Keratinocyte (primary cell): ENCODE measurements at regions not wholly inside any gene's neighbourhood (a gene's known extent, or its start where the extent isn't known, plus 50 kb on each side); places are given as distances from the start of the nearest gene placed in this dataset.

Experiments used
- DNase-seq: peaks from one replicate; pipeline ENCODE4 v3.0.0-alpha.2; 2011; ENCODE audit warnings: low read depth, missing footprints, low spot score
- FAIRE-seq: peaks from 2 replicates; lab custom pipeline; 2011; peaks lifted over from hg19 to GRCh38; lab: Jason Lieb, UNC
- H2AFZ ChIP-seq: 2 replicates; pipeline ENCODE4 v1.6.0; 2012; ENCODE audit warnings: low read length, control low read depth, inconsistent platforms; ENCODE audit not compliant: control insufficient read depth
- H3K27ac ChIP-seq: 2 replicates; pipeline ENCODE4 v1.5.1; 2011; ENCODE audit warnings: low read length; ENCODE audit not compliant: control insufficient read depth, insufficient read depth
- H3K27me3 ChIP-seq: 3 replicates; pipeline ENCODE4 v1.6.0; 2011; ENCODE audit warnings: low read length; ENCODE audit not compliant: control insufficient read depth, insufficient read depth; ENCODE audit errors: extremely low read depth
- H3K36me3 ChIP-seq, 2 experiments: 2 replicates in 1 of 2; 3 replicates in 1 of 2; pipeline ENCODE4 v1.5.1; 2011; ENCODE audit warnings: low read length in 2 of 2, mild to moderate bottlenecking in 1 of 2; ENCODE audit not compliant: control insufficient read depth in 2 of 2, insufficient read depth in 2 of 2; ENCODE audit errors: extremely low read depth in 1 of 2
- H3K4me1 ChIP-seq: 3 replicates; pipeline ENCODE4 v1.5.1; 2011; ENCODE audit warnings: low read length; ENCODE audit not compliant: control insufficient read depth, insufficient read depth; ENCODE audit errors: extremely low read depth
- H3K4me2 ChIP-seq: 3 replicates; pipeline ENCODE4 v1.6.0; 2011; ENCODE audit warnings: low read depth, low read length; ENCODE audit not compliant: control insufficient read depth, insufficient read depth; ENCODE audit errors: extremely low read depth
- H3K4me3 ChIP-seq, 3 experiments: fragments of 200-600 bp in 1 of 3; sonication (generic) in 1 of 3; 2 replicates in 2 of 3; 3 replicates in 1 of 3; pipeline ENCODE4 v1.5.1; 2011 to 2016; ENCODE audit warnings: low read length in 3 of 3, mild to moderate bottlenecking in 3 of 3, control low read depth in 2 of 3, inconsistent platforms in 1 of 3, low read depth in 1 of 3, mixed read lengths in 1 of 3, mixed run types in 1 of 3, moderate library complexity in 1 of 3; ENCODE audit not compliant: control insufficient read depth in 2 of 3, insufficient read depth in 2 of 3; ENCODE audit errors: extremely low read depth in 1 of 3
- H3K79me2 ChIP-seq: 2 replicates; pipeline ENCODE4 v1.6.0; 2012; ENCODE audit warnings: low read length; ENCODE audit not compliant: control insufficient read depth, insufficient read depth
- H3K9ac ChIP-seq: 3 replicates; pipeline ENCODE4 v1.6.0; 2011; ENCODE audit warnings: low read length; ENCODE audit not compliant: control insufficient read depth, insufficient read depth; ENCODE audit errors: extremely low read depth
- H3K9me1 ChIP-seq: 3 replicates; pipeline ENCODE4 v1.6.0; 2011; ENCODE audit warnings: low read length; ENCODE audit not compliant: control insufficient read depth, insufficient read depth; ENCODE audit errors: extremely low read depth
- H3K9me3 ChIP-seq: 2 replicates; pipeline ENCODE4 v1.5.1; 2012; ENCODE audit warnings: low read depth, low read length; ENCODE audit not compliant: control insufficient read depth
- H4K20me1 ChIP-seq: 3 replicates; pipeline ENCODE4 v1.6.0; 2011; ENCODE audit warnings: low read length; ENCODE audit not compliant: control insufficient read depth, insufficient read depth; ENCODE audit errors: extremely low read depth
- EZH2 ChIP-seq: IDR thresholded peaks from one replicate; pipeline ENCODE4 v1.6.1; 2012; ENCODE audit warnings: inconsistent platforms, mild to moderate bottlenecking, low read length, moderate library complexity
- dilution Hi-C: fragments of 300-500 bp; cut with MboI; formaldehyde crosslinking; loops from one replicate; pipeline ENCODE4 v1.7.0; 2020; ENCODE audit warnings: low sequenced_read_pairs; ENCODE audit not compliant: extremely low pct_ligation_motif_present
- TF ChIP-seq, protein P1 (sequence below), 3 experiments: IDR thresholded peaks in 1 of 3; conservative IDR thresholded peaks in 1 of 3; optimal IDR thresholded peaks in 1 of 3; 2 replicates in 2 of 3; 3 replicates in 1 of 3; pipeline versions ENCODE3 to v1.5.1; 2011; ENCODE audit warnings: low read length in 3 of 3, mild to moderate bottlenecking in 3 of 3, moderate library complexity in 2 of 3, control low read depth in 1 of 3, inconsistent platforms in 1 of 3; ENCODE audit not compliant: insufficient read depth in 2 of 3; ENCODE audit errors: extremely low read depth in 1 of 3

DNA sequence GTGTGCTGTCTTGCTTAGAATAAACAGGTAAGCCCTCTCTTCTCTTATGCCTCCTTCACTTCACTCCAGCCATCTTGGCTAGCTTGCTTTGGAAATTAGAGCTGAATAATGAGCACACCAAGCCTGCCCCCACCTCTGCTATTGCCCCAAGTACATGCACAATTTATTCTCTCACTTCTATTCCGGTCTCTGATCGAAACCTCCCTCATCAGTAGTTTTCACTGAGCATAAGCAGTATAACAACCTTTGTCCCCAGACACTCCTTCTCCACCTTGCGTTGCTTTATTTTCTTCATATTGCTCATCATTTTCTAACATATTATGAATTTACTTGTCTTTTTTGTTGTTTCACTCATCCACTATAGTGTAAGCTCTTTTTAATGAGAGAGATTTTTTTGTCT lies 253.4 kb downstream of the GXYLT1 start:
- Histone ChIP-seq H3K27ac (no peak overlapping the region), H4K20me1 (no peaks in the 10 kb centered on the region), H3K9me3 (no peaks in the 10 kb centered on the region), H3K9me1 (no peaks in the 10 kb centered on the region), H3K4me2 (no peak overlapping the region), H3K9ac (no peak overlapping the region), H2AFZ (no peak overlapping the region), H3K27me3 (no peaks in the 10 kb centered on the region), H3K36me3 (no peaks in the 10 kb centered on the region), H3K4me3 (no peak overlapping the region), H3K79me2 (no peaks in the 10 kb centered on the region), H3K4me1 (no peaks in the 10 kb centered on the region)
- FAIRE-seq (no peak), DNase-seq (no peak)
- dilution Hi-C loops = no loop called here
- TF ChIP-seq, protein P1, sequence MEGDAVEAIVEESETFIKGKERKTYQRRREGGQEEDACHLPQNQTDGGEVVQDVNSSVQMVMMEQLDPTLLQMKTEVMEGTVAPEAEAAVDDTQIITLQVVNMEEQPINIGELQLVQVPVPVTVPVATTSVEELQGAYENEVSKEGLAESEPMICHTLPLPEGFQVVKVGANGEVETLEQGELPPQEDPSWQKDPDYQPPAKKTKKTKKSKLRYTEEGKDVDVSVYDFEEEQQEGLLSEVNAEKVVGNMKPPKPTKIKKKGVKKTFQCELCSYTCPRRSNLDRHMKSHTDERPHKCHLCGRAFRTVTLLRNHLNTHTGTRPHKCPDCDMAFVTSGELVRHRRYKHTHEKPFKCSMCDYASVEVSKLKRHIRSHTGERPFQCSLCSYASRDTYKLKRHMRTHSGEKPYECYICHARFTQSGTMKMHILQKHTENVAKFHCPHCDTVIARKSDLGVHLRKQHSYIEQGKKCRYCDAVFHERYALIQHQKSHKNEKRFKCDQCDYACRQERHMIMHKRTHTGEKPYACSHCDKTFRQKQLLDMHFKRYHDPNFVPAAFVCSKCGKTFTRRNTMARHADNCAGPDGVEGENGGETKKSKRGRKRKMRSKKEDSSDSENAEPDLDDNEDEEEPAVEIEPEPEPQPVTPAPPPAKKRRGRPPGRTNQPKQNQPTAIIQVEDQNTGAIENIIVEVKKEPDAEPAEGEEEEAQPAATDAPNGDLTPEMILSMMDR (optimal IDR thresholded peaks at IDR 0.05 in 1 of 3, IDR thresholded peaks at IDR 0.05 in 1 of 3, conservative IDR thresholded peaks at IDR 0.05 in 1 of 3; ENCODE audit: extremely low read depth in 1 of 3, insufficient read depth in 2 of 3, low read length in 3 of 3) = no peak
- TF ChIP-seq EZH2 = no peak

DNA sequence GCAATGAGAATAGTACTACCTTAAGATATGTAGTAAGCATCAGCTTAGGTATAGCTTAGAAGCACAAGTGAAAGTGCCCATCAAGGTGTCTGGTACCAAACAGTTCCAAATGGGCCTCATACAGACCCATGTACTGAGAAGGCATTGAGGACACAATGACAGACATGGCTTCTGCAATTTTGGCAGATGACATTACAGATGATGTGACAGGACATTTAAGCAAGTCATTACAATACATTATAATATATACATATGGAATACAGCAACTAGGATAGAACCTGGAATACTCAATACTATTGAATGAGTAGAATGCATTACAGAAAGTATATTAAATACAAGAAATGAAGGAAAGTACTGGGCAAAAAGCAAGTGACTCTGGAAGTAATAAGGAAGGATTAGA lies 256.4 kb downstream of the GXYLT1 start:
- H3K9ac ChIP-seq = no peak overlapping the region
- no peaks in the 10 kb centered on the region for H3K27me3 ChIP-seq
- H3K27ac ChIP-seq = no peak overlapping the region
- TF ChIP-seq, protein P1 (optimal IDR thresholded peaks at IDR 0.05 in 1 of 3, IDR thresholded peaks at IDR 0.05 in 1 of 3, conservative IDR thresholded peaks at IDR 0.05 in 1 of 3; ENCODE audit: extremely low read depth in 1 of 3, insufficient read depth in 2 of 3, low read length in 3 of 3) = no peak
- H4K20me1 ChIP-seq = no peaks in the 10 kb centered on the region
- dilution Hi-C loops = no loop called here
- DNase-seq = no peak
- no peaks in the 10 kb centered on the region for H3K4me1 ChIP-seq
- FAIRE-seq = no peak
- no peaks in the 10 kb centered on the region for H3K9me1 ChIP-seq
- H3K36me3 ChIP-seq = no peaks in the 10 kb centered on the region
- H3K9me3 ChIP-seq = no peaks in the 10 kb centered on the region
- no peak overlapping the region for H3K4me2 ChIP-seq
- no peak overlapping the region for H2AFZ ChIP-seq
- H3K79me2 ChIP-seq = no peaks in the 10 kb centered on the region
- H3K4me3 ChIP-seq = no peak overlapping the region
